ENCODE measurements at regions not wholly inside any gene's neighbourhood (a gene's known extent, or its start where the extent isn't known, plus 50 kb on each side); places are given as distances from the start of the nearest gene placed in this dataset.
"Not testable (repeated sequence)": the region's sequence is repeated elsewhere in the genome, so short reads cannot be mapped to it uniquely, and the experiment has no call there.

- no peak for TF ChIP-seq CTCF (IDR thresholded peaks at IDR 0.05)
- 40 to 54% methylated on average over 6 of the region's 6 CpGs for WGBS, 2 donors
- no peak for DNase-seq (ENCODE audit: low spot score in 2 of 2)
- H3K4me3 ChIP-seq (ENCODE audit: low read depth, poor library complexity, severe bottlenecking): no peak overlapping the region
- intact Hi-C loops (cut with DNase I; ENCODE audit: low total_unique reads): no loop called here
These were observed 112.7 kb downstream of the PPP4R3C start for GRCh38 chrX:27350476-27350875.

- 14 to 21% methylated on average over 9 of the region's 9 CpGs for WGBS, 2 donors
- intact Hi-C loops (cut with DNase I; ENCODE audit: low total_unique reads): no loop called here
- no peak for DNase-seq (ENCODE audit: low spot score in 2 of 2)
- H3K4me3 ChIP-seq (ENCODE audit: low read depth, poor library complexity, severe bottlenecking): no peak overlapping the region
- no peak for TF ChIP-seq POLR2A (IDR thresholded peaks at IDR 0.05)
- no peak for TF ChIP-seq CTCF (IDR thresholded peaks at IDR 0.05)
These were observed 126.6 kb downstream of the PPP4R3C start for GRCh38 chrX:27336466-27337091.

- TF ChIP-seq POLR2A (IDR thresholded peaks at IDR 0.05) (no peak), CTCF (IDR thresholded peaks at IDR 0.05) (no peak)
- H3K4me3 ChIP-seq (ENCODE audit: low read depth, poor library complexity, severe bottlenecking): no peak overlapping the region
- WGBS, 2 donors: 33 to 80% methylated on average over 1 of the region's 1 CpG
- intact Hi-C loops (cut with DNase I; ENCODE audit: low total_unique reads): no loop called here
- no peak for DNase-seq (ENCODE audit: low spot score in 2 of 2)
These were observed 141.5 kb downstream of the PPP4R3C start for GRCh38 chrX:27321632-27322031.

- no peak for DNase-seq (ENCODE audit: low spot score in 2 of 2)
- no peak overlapping the region for H3K4me3 ChIP-seq (ENCODE audit: low read depth, poor library complexity, severe bottlenecking)
- no peak for TF ChIP-seq POLR2A (IDR thresholded peaks at IDR 0.05)
- no peak for TF ChIP-seq CTCF (IDR thresholded peaks at IDR 0.05)
- intact Hi-C loops (cut with DNase I; ENCODE audit: low total_unique reads): no loop called here
These were observed 153.7 kb downstream of the PPP4R3C start for GRCh38 chrX:27309406-27309805.

GRCh38 chrX:27307546-27307945 lies 155.6 kb downstream of the PPP4R3C start:
- H3K4me3 ChIP-seq (ENCODE audit: low read depth, poor library complexity, severe bottlenecking): no peak overlapping the region
- TF ChIP-seq CTCF (IDR thresholded peaks at IDR 0.05) (no peak), POLR2A (IDR thresholded peaks at IDR 0.05) (no peak)
- intact Hi-C loops (cut with DNase I; ENCODE audit: low total_unique reads): no loop called here
- no peak for DNase-seq (ENCODE audit: low spot score in 2 of 2)
- 59 to 71% methylated on average over 1 of the region's 1 CpG for WGBS, 2 donors

GRCh38 chrX:27292552-27292951 lies 170.6 kb downstream of the PPP4R3C start:
- intact Hi-C loops (cut with DNase I; ENCODE audit: low total_unique reads); H3K4me3 ChIP-seq (ENCODE audit: low read depth, poor library complexity, severe bottlenecking); DNase-seq (ENCODE audit: low spot score in 2 of 2): not testable (repeated sequence)
- WGBS, 2 donors: 58% methylated on average over 5 to 6 of the region's 6 CpGs

Measured in lower leg skin (tissue), 4 donors.